ENCODE measurements at regions not wholly inside any gene's neighbourhood (a gene's known extent, or its start where the extent isn't known, plus 50 kb on each side); places are given as distances from the start of the nearest gene placed in this dataset.
A peak's percentile ranks its signal among the peaks of the same experiment; 100 is the strongest.

GRCh38 chr2:44825702-44826101, 115.8 kb upstream of the SIX3 start:
- H3K9ac ChIP-seq (ENCODE audit: insufficient read length) = no peak overlapping the region
- peak; percentile 6 for DNase-seq (ENCODE audit: low read depth, low spot score)
- no peak for TF ChIP-seq EZH2 (IDR thresholded peaks at IDR 0.05)
- no peak for TF ChIP-seq POLR2AphosphoS5 (IDR thresholded peaks at IDR 0.05; ENCODE audit: borderline replicate concordance, low read depth, low read length)
- no peak for TF ChIP-seq FOXP2 (optimal IDR thresholded peaks at IDR 0.05; ENCODE audit: control extremely low read depth, extremely low read length, insufficient read depth)

GRCh38 chr2:44826601-44827000, 114.9 kb upstream of the SIX3 start:
- no peaks in the 10 kb centered on the region for H3K9me3 ChIP-seq (ENCODE audit: low read depth, low read length)
- no peak for TF ChIP-seq EZH2 (IDR thresholded peaks at IDR 0.05)
- TF ChIP-seq FOXP2 (optimal IDR thresholded peaks at IDR 0.05; ENCODE audit: control extremely low read depth, extremely low read length, insufficient read depth) = no peak
- no peak for TF ChIP-seq POLR2AphosphoS5 (IDR thresholded peaks at IDR 0.05; ENCODE audit: borderline replicate concordance, low read depth, low read length)
- no peaks in the 10 kb centered on the region for H3K36me3 ChIP-seq (ENCODE audit: insufficient read depth, low read length)
- H3K27ac ChIP-seq = no peak overlapping the region
- H3K4me3 ChIP-seq = no peak overlapping the region
- H3K9ac ChIP-seq (ENCODE audit: insufficient read length) = no peak overlapping the region
- no peak for DNase-seq (ENCODE audit: low read depth, low spot score)

More at GRCh38 chr2:44825702-44826101, 115.8 kb upstream of the SIX3 start:
- no peak overlapping the region for H3K4me3 ChIP-seq
- no peaks in the 10 kb centered on the region for H3K36me3 ChIP-seq (ENCODE audit: insufficient read depth, low read length)
- H3K27ac ChIP-seq = no peak overlapping the region
- no peaks in the 10 kb centered on the region for H3K9me3 ChIP-seq (ENCODE audit: low read depth, low read length)

- Histone ChIP-seq H3K4me3 (no peak overlapping the region), H3K9ac (ENCODE audit: insufficient read length) (no peak overlapping the region), H3K27ac (no peak overlapping the region), H3K9me3 (ENCODE audit: low read depth, low read length) (no peaks in the 10 kb centered on the region), H3K36me3 (ENCODE audit: insufficient read depth, low read length) (no peaks in the 10 kb centered on the region)
- DNase-seq (ENCODE audit: low read depth, low spot score) = no peak
- TF ChIP-seq FOXP2 (optimal IDR thresholded peaks at IDR 0.05; ENCODE audit: control extremely low read depth, extremely low read length, insufficient read depth) (no peak), EZH2 (IDR thresholded peaks at IDR 0.05) (no peak), POLR2AphosphoS5 (IDR thresholded peaks at IDR 0.05; ENCODE audit: borderline replicate concordance, low read depth, low read length) (no peak)
Measured at GRCh38 chr2:44829771-44830170, 111.7 kb upstream of the SIX3 start.

DNA sequence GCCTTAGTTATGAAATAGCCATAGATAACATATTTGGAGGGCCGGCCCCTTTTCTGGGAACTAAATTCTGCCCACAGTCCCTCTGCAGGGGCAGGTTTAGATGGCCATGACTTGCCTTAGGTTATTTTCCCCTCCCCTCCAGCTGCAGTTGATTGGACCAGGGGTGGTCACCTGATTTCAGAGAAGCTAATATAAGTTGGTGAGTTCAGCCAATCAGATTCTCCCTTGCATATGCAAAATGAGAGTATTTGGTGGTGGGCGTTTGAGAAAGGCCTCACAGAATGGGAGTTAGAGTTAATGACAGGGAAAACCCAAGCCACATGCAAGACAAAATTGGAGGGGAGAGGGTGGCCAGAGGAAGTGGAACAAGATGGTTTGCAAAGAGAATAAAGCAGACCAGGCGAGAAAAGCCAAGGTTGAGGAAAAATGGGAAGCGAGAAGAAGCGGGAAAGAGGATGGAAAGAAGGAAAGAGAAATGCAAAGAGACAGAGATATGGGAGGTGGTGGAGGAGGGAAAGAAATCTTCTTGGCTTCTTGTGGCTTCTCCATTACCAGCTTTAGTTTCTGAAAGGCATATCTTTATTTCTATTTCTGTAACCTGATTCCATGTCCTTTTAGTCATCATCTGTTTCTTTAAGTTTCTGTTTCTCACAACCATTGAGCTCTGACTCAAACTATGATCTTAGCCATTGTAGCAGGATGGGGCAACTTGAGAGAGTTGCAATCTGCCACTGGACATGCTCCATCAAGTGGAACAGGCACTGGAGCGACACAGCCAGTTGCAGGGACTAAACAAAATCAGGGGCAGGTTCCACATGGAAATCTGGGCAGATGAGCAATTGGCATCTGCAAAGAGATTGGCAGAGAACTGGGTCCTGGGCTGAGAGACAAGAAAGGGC, 108.1 kb upstream of the SIX3 start:
- TF ChIP-seq EZH2 (IDR thresholded peaks at IDR 0.05) = no peak
- no peak for TF ChIP-seq FOXP2 (optimal IDR thresholded peaks at IDR 0.05; ENCODE audit: control extremely low read depth, extremely low read length, insufficient read depth)
- TF ChIP-seq POLR2AphosphoS5 (IDR thresholded peaks at IDR 0.05; ENCODE audit: borderline replicate concordance, low read depth, low read length) = no peak
- no peaks in the 10 kb centered on the region for H3K36me3 ChIP-seq (ENCODE audit: insufficient read depth, low read length)
- no peak overlapping the region for H3K4me3 ChIP-seq
- H3K27ac ChIP-seq = no peak overlapping the region
- no peak for DNase-seq (ENCODE audit: low read depth, low spot score)
- H3K9ac ChIP-seq (ENCODE audit: insufficient read length) = no peak overlapping the region
- no peaks in the 10 kb centered on the region for H3K9me3 ChIP-seq (ENCODE audit: low read depth, low read length)

GRCh38 chr2:44834656-44835055, 106.8 kb upstream of the SIX3 start:
- TF ChIP-seq POLR2AphosphoS5 (IDR thresholded peaks at IDR 0.05; ENCODE audit: borderline replicate concordance, low read depth, low read length) (no peak), EZH2 (IDR thresholded peaks at IDR 0.05) (no peak), FOXP2 (optimal IDR thresholded peaks at IDR 0.05; ENCODE audit: control extremely low read depth, extremely low read length, insufficient read depth) (no peak)
- Histone ChIP-seq H3K9me3 (ENCODE audit: low read depth, low read length) (no peaks in the 10 kb centered on the region), H3K9ac (ENCODE audit: insufficient read length) (no peak overlapping the region), H3K27ac (no peak overlapping the region), H3K36me3 (ENCODE audit: insufficient read depth, low read length) (no peaks in the 10 kb centered on the region), H3K4me3 (no peak overlapping the region)
- DNase-seq (ENCODE audit: low read depth, low spot score) = no peak

DNA sequence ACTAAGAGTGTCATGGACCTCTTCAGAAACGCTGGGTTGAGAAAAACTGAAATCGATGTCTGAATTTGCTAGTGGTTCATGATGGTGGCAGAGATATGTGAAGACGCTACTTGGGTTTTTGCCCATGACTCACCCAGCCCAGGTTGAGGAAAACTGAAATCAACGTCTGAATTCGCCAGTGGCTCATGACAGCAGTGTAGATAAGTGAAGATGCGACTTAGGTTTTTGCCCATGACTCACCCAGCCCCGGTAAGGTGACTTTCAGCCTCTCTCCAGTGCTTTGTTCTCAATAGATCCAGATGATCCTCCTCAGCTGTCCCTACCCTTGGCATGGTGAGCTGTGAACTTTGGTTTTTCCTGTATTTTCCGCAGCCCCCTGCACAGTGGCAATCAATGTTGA, 105.3 kb upstream of the SIX3 start:
- Histone ChIP-seq H3K4me3 (no peak overlapping the region), H3K36me3 (ENCODE audit: insufficient read depth, low read length) (no peaks in the 10 kb centered on the region), H3K9ac (ENCODE audit: insufficient read length) (no peak overlapping the region), H3K9me3 (ENCODE audit: low read depth, low read length) (no peaks in the 10 kb centered on the region), H3K27ac (no peak overlapping the region)
- DNase-seq (ENCODE audit: low read depth, low spot score) = no peak
- TF ChIP-seq EZH2 (IDR thresholded peaks at IDR 0.05) = no peak
- no peak for TF ChIP-seq FOXP2 (optimal IDR thresholded peaks at IDR 0.05; ENCODE audit: control extremely low read depth, extremely low read length, insufficient read depth)
- TF ChIP-seq POLR2AphosphoS5 (IDR thresholded peaks at IDR 0.05; ENCODE audit: borderline replicate concordance, low read depth, low read length) = no peak

DNA sequence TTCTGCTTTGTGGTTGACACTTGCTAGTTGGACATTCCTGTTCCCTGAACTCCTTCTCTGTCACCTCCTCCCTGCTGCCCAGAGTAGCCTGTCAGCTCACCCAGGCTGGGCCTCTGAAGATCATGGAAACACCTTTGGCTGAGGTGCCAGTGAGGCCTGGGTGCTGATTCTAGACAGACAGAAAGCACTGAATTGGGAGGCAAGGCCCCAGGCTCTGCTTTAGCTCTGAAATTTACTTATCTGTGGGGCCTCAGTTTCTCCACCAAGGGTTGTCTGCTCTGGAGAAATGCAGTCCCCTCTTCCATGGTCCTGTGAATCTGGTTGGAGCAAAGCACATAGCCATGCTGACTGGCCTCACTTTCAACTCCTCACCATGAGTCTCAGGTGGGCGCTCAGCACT, 104.6 kb upstream of the SIX3 start:
- H3K27ac ChIP-seq = no peak overlapping the region
- H3K4me3 ChIP-seq = no peak overlapping the region
- TF ChIP-seq EZH2 (IDR thresholded peaks at IDR 0.05) (no peak), POLR2AphosphoS5 (IDR thresholded peaks at IDR 0.05; ENCODE audit: borderline replicate concordance, low read depth, low read length) (no peak), FOXP2 (optimal IDR thresholded peaks at IDR 0.05; ENCODE audit: control extremely low read depth, extremely low read length, insufficient read depth) (no peak)
- DNase-seq (ENCODE audit: low read depth, low spot score) = no peak
- no peak overlapping the region for H3K9ac ChIP-seq (ENCODE audit: insufficient read length)
- no peaks in the 10 kb centered on the region for H3K36me3 ChIP-seq (ENCODE audit: insufficient read depth, low read length)
- no peaks in the 10 kb centered on the region for H3K9me3 ChIP-seq (ENCODE audit: low read depth, low read length)

DNA sequence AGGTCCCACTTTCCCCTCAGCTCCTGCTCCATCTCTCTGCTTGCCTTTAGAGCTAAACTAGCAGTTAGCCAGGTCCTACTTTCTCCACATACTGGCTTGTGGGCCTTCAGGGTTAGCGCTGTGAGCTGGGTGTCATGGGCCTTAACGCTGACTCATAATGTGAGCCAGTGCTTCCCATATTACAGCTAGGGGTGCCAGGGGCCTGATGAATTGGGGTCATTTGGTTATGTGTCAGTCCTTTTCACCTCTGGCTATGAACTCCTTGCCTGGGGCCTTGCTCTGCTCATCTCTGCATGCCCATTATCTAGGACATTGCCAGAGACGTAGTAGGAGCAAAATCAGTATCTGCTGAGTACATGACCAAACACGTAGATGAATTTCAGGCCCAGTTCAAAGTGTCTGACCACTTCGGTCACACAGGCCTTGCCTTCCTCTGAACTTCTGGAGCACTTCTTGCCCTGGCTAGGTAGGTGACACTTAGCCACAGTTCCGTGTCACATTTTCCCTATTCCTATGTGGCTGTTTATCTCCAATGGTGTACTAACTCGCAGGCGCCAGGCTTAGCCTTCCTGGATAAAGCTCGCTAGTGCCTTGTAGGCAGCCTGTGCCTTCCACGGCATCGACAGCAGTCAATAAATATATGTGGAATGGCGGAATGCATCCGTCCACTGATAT, 103.2 kb upstream of the SIX3 start:
- Histone ChIP-seq H3K4me3 (no peak overlapping the region), H3K36me3 (ENCODE audit: insufficient read depth, low read length) (no peaks in the 10 kb centered on the region), H3K9ac (ENCODE audit: insufficient read length) (no peak overlapping the region), H3K9me3 (ENCODE audit: low read depth, low read length) (no peaks in the 10 kb centered on the region), H3K27ac (no peak overlapping the region)
- no peak for DNase-seq (ENCODE audit: low read depth, low spot score)
- TF ChIP-seq POLR2AphosphoS5 (IDR thresholded peaks at IDR 0.05; ENCODE audit: borderline replicate concordance, low read depth, low read length) = no peak
- TF ChIP-seq EZH2 (IDR thresholded peaks at IDR 0.05) = no peak
- TF ChIP-seq FOXP2 (optimal IDR thresholded peaks at IDR 0.05; ENCODE audit: control extremely low read depth, extremely low read length, insufficient read depth) = no peak

Measured in SK-N-MC (cell line).